Karpas-422 (cell line): ENCODE measurements at regions not wholly inside any gene's neighbourhood (a gene's known extent, or its start where the extent isn't known, plus 50 kb on each side); places are given as distances from the start of the nearest gene placed in this dataset.
"Not testable (repeated sequence)": the region's sequence is repeated elsewhere in the genome, so short reads cannot be mapped to it uniquely, and the experiment has no call there.

Experiments
- DNase-seq: peaks from one replicate; pipeline ENCODE4 v3.0.0-alpha.2; 2015
- H2AFZ ChIP-seq: fragments of 200-600 bp; sonication (generic); 2 replicates; pipeline ENCODE4 v1.6.1; 2014; ENCODE audit warnings: antibody characterized with exemption, low read length, mixed read lengths
- H3K27ac ChIP-seq: fragments of 200-600 bp; sonication (generic); 2 replicates; pipeline ENCODE4 v1.5.1; 2014; ENCODE audit warnings: mild to moderate bottlenecking, low read length, moderate library complexity
- H3K27me3 ChIP-seq: fragments of 200-600 bp; sonication (generic); 2 replicates; pipeline ENCODE4 v1.6.1; 2014; ENCODE audit warnings: low read length, mixed read lengths
- H3K36me3 ChIP-seq: fragments of 200-600 bp; sonication (generic); 2 replicates; pipeline ENCODE4 v1.6.1; 2014; ENCODE audit warnings: low read length, mixed read lengths; ENCODE audit not compliant: insufficient read depth
- H3K4me1 ChIP-seq: fragments of 200-600 bp; sonication (generic); 2 replicates; pipeline ENCODE4 v1.6.1; 2014; ENCODE audit warnings: mild to moderate bottlenecking, low read length, mixed read lengths
- H3K4me2 ChIP-seq: fragments of 200-600 bp; sonication (generic); 2 replicates; pipeline ENCODE4 v1.6.1; 2014; ENCODE audit warnings: low read length, low read depth, mild to moderate bottlenecking; ENCODE audit not compliant: poor library complexity, severe bottlenecking
- H3K4me3 ChIP-seq: fragments of 200-600 bp; sonication (generic); 2 replicates; pipeline ENCODE4 v1.5.1; 2014; ENCODE audit warnings: mild to moderate bottlenecking, antibody characterized with exemption, low read length, mixed read lengths
- H3K79me2 ChIP-seq: fragments of 200-600 bp; sonication (generic); 2 replicates; pipeline ENCODE4 v1.6.1; 2014; ENCODE audit warnings: mild to moderate bottlenecking, low read length, mixed read lengths
- H3K9ac ChIP-seq: fragments of 200-600 bp; sonication (generic); 2 replicates; pipeline ENCODE4 v1.6.0; 2014; ENCODE audit warnings: low read length
- H3K9me2 ChIP-seq: fragments of 200-600 bp; sonication (generic), shearing (Covaris generic); replicated peaks from 2 replicates; pipeline ENCODE4 v1.6.0; 2014; ENCODE audit warnings: mild to moderate bottlenecking, low read length, moderate library complexity; ENCODE audit not compliant: insufficient read depth
- H3K9me3 ChIP-seq: fragments of 300-700, 200-600 bp; sonication (generic); 2 replicates; pipeline ENCODE4 v1.6.1; 2014; ENCODE audit warnings: low read length, mixed read lengths
- H4K20me1 ChIP-seq: fragments of 200-600 bp; sonication (generic); 2 replicates; pipeline ENCODE4 v1.6.1; 2014; ENCODE audit warnings: mild to moderate bottlenecking, antibody characterized with exemption, low read length, low read depth; ENCODE audit not compliant: insufficient read depth

DNA sequence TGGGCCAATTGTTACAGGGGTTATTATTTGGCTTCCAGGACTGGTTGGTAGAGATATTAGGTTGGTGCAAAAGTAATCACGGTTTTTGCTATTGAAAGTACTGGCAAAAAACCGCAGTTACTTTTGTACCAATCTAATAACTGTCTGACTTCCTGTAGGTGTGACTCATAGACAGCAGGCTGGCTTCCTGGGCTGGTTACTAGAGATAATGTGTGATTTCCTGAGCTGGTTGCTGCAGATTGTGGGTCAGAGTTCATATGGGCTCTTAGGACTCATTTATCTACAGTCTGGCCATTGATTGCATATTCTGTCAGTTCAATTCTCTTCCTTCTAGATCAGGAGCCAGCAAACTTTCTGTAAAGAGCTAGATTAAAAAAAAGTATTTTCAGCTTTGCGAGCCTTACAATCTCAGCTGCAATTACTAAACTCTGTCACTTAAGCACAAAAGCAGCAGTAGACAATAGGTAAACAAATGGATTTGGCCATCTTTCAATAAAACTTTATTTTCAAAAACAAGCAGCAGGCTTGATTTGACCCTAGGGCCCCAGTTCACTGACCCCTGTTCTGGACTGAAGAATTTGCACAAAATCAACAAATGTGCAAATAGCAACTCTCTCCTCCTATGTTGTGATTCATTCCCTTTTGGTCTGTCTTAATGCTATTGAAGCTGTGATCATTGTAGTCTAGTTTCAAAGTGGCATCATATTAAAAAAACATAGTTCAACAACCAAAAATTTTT is 50.8 kb upstream of the BOD1L1 start:
- no peak overlapping the region for H2AFZ ChIP-seq
- H3K4me3 ChIP-seq = no peak overlapping the region

DNA sequence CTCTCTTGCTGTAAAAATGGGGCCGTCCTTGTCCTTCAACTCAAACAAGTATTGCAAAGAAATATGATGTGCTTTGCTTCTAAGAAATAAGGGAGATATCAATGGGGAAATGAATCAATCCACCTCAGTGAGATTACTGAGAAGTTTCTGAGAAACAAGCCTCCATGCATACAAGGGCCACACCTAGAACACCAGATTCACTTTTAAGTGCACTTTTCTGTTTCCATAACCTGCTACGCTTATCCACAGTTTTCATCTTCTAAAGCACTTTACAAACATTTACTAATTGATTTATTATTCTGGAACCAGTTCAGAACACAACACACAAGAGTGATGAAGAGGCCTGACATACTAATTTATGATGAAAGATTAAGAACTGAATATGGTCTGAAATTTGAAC is 54.0 kb upstream of the BOD1L1 start:
- Histone ChIP-seq H2AFZ (no peak overlapping the region), H3K79me2 (no peaks in the 10 kb centered on the region), H3K27ac (no peak overlapping the region), H3K9ac (no peak overlapping the region), H3K9me2 (no peaks in the 10 kb centered on the region), H3K27me3 (no peaks in the 10 kb centered on the region), H3K9me3 (no peaks in the 10 kb centered on the region), H3K36me3 (no peaks in the 10 kb centered on the region), H3K4me3 (no peak overlapping the region), H4K20me1 (no peaks in the 10 kb centered on the region), H3K4me1 (no peaks in the 10 kb centered on the region), H3K4me2 (no peak overlapping the region)
- DNase-seq = no peak

More for the DNA sequence above, 50.8 kb upstream of the BOD1L1 start:
- Histone ChIP-seq H3K4me2 (no peak overlapping the region), H3K36me3 (no peaks in the 10 kb centered on the region), H3K4me1 (no peaks in the 10 kb centered on the region), H3K27me3 (no peaks in the 10 kb centered on the region), H3K79me2 (no peaks in the 10 kb centered on the region), H4K20me1 (no peaks in the 10 kb centered on the region), H3K9me3 (no peaks in the 10 kb centered on the region), H3K9me2 (no peaks in the 10 kb centered on the region), H3K9ac (no peak overlapping the region), H3K27ac (no peak overlapping the region)
- no peak for DNase-seq

DNA sequence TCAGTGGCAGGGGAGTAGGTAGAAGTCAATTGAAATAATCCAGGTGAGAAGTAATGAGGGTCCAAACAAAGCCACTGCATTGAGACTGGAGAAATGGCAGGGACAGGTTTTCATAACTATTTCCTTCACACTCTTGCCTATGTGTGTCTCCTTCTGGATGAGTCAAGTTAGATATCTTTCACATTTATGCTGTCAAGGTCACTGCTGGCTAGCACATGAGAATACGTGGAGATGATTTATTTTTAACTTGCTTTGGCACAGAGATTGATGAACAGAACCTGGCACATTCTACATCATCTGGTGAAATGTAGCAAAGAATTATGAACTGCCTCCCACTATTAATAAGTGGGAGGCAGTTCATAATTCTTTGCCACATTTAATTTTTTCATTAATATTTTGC is 66.7 kb upstream of the BOD1L1 start:
- H3K79me2 ChIP-seq = no peaks in the 10 kb centered on the region
- H3K9me2 ChIP-seq = no peaks in the 10 kb centered on the region
- no peak for DNase-seq
- no peaks in the 10 kb centered on the region for H4K20me1 ChIP-seq
- no peaks in the 10 kb centered on the region for H3K27me3 ChIP-seq
- H3K4me3 ChIP-seq = no peak overlapping the region
- no peaks in the 10 kb centered on the region for H3K9me3 ChIP-seq
- no peaks in the 10 kb centered on the region for H3K36me3 ChIP-seq
- no peak overlapping the region for H3K4me2 ChIP-seq
- no peak overlapping the region for H2AFZ ChIP-seq
- H3K4me1 ChIP-seq = no peaks in the 10 kb centered on the region
- no peak overlapping the region for H3K9ac ChIP-seq
- H3K27ac ChIP-seq = no peak overlapping the region

DNA sequence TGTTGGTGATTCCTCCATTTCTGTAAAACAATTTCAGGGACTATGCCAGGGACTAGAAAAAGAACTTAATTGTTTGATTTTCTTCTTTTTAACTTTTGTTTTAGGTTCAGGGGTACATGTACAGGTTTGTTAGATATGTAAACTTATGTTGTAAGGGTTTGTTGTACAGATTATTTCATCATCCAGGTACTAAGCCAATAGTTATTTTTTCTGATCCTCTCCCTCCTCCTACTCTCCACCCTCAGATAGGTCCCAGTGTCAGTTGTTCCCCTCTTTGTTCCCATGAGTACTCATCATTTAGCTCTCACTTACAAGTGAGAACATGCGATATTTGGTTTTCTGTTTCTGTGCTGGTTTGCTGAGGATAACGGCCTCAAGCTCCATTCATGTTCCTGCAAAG is 70.8 kb upstream of the BOD1L1 start:
- Histone ChIP-seq H3K27ac (no peak overlapping the region), H4K20me1 (no peaks in the 10 kb centered on the region), H3K9me3 (no peaks in the 10 kb centered on the region), H3K4me2 (no peak overlapping the region), H3K27me3 (no peaks in the 10 kb centered on the region), H2AFZ (no peak overlapping the region), H3K4me1 (no peaks in the 10 kb centered on the region), H3K79me2 (no peaks in the 10 kb centered on the region), H3K4me3 (no peak overlapping the region), H3K9ac (no peak overlapping the region), H3K36me3 (no peaks in the 10 kb centered on the region), H3K9me2 (no peaks in the 10 kb centered on the region)
- DNase-seq = no peak

DNA sequence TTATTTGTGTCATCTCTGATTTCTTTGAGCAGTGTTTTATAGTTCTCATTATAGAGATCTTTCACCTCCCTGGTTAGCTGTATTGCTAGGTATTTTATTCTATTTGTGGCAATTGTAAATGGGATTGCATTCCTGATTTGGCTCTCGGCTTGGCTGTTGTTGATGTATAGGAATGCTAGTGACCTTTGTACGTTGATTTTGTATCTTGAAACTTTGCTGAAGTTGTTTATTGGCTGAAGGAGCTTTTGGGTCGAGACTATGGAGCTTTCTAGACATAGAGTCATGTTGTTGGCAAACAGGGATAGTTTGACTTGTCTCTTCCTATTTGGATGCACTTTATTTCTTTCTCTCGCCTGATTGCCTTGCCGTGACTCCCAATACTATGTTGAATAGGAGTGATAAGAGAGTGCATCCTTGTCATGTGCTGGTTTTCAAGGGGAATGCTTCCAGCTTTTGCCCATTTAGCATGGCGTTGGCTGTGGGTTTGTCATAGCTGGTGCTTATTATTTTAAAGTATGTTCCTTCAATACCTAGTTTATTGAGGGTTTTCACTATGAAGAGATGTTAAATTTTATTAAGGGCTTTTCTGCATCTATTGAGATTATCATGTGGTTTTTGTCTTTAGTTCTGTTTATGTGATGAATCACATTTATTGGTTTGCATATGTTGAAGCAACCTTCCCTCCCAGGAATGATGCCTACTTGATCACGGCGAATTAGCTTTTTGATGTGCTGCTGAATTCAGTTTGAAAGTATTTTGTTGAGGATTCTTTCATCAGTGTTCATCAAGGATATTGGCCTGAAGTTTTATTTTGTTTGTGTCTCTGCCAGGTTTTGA is 72.7 kb upstream of the BOD1L1 start:
- H3K4me2 ChIP-seq = no peak overlapping the region

DNA sequence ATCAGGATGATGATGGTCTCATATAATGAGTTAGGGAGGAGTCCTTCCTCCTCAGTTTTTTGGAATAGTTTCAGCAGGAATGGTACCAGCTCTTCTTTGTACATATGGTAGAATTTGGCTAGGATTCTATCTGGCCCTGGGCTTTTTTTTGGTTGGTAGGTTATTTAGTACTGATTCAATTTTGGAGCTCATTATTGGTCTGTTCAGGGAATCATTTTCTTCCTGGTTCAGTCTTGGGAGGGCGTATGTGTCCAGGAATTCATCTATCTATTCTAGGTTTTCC is 73.3 kb upstream of the BOD1L1 start:
- DNase-seq, H2AFZ ChIP-seq, H3K79me2 ChIP-seq, H3K36me3 ChIP-seq, H3K9ac ChIP-seq, H3K4me2 ChIP-seq, H4K20me1 ChIP-seq, H3K4me3 ChIP-seq, H3K9me2 ChIP-seq, H3K4me1 ChIP-seq, H3K27me3 ChIP-seq, H3K9me3 ChIP-seq, H3K27ac ChIP-seq: not testable (repeated sequence)

More for the DNA sequence above, 72.7 kb upstream of the BOD1L1 start:
- Histone ChIP-seq H3K36me3 (no peaks in the 10 kb centered on the region), H3K27ac (no peak overlapping the region), H3K4me1 (no peaks in the 10 kb centered on the region), H3K4me3 (no peak overlapping the region), H4K20me1 (no peaks in the 10 kb centered on the region), H3K79me2 (no peaks in the 10 kb centered on the region), H3K9me2 (no peaks in the 10 kb centered on the region), H3K27me3 (no peaks in the 10 kb centered on the region), H3K9ac (no peak overlapping the region), H3K9me3 (no peaks in the 10 kb centered on the region), H2AFZ (no peak overlapping the region)
- no peak for DNase-seq

DNA sequence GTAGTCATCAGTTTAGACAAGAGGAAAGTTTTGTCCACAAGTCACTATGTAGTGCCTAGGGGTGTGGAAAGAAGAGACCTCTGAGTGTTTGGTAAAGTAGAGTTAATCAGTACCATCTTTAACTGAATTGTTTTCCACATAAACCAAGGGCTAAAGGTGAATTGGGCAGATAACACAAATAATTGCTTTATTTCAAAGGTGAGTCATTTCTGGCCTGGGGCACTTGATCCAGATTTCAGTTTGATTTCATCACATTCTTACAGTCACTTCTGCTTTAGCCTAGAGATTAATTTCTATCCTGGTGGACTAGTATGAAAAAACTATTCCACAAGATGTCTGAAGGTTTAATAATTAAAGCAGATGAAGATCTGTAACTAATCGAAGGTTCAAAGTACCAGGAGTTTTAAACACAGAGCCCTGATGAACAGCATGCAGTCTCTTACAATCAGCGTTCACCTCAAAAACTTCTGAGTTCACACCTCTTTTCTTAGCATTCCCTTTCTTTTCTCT is 74.5 kb upstream of the BOD1L1 start:
- Histone ChIP-seq H3K9ac (no peak overlapping the region), H2AFZ (no peak overlapping the region), H3K36me3 (no peaks in the 10 kb centered on the region), H3K4me2 (no peak overlapping the region), H3K4me1 (no peaks in the 10 kb centered on the region), H3K79me2 (no peaks in the 10 kb centered on the region), H3K27me3 (no peaks in the 10 kb centered on the region), H4K20me1 (no peaks in the 10 kb centered on the region), H3K4me3 (no peak overlapping the region), H3K9me2 (no peaks in the 10 kb centered on the region), H3K9me3 (no peaks in the 10 kb centered on the region), H3K27ac (no peak overlapping the region)
- no peak for DNase-seq

DNA sequence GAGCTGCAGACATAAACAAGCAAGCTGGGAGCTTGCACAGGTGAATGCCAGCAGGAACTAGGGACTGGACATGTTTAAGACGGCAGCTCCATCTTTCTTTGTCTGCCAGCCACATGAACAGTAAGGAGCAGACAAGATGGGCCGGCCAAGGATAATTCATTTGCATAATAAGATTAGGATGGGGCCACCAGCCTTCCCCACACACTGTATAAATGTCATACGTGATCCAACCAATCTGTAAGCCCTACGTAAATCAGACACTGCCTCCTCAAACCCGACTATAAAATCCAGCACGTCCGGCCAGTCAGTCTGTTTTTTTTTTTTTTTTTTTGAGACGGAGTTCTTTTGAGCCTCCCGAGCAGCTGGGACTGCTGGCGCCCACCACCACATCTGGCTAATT is 75.6 kb upstream of the BOD1L1 start:
- H3K4me1 ChIP-seq = no peaks in the 10 kb centered on the region
- no peaks in the 10 kb centered on the region for H3K9me2 ChIP-seq
- no peak overlapping the region for H3K27ac ChIP-seq
- no peak overlapping the region for H3K4me3 ChIP-seq
- no peaks in the 10 kb centered on the region for H3K79me2 ChIP-seq
- H4K20me1 ChIP-seq = no peaks in the 10 kb centered on the region
- no peak for DNase-seq
- no peaks in the 10 kb centered on the region for H3K36me3 ChIP-seq
- H2AFZ ChIP-seq = no peak overlapping the region
- H3K27me3 ChIP-seq = no peaks in the 10 kb centered on the region
- H3K9ac ChIP-seq = no peak overlapping the region
- H3K9me3 ChIP-seq = no peaks in the 10 kb centered on the region
- no peak overlapping the region for H3K4me2 ChIP-seq
